WTC11 (cell line): ENCODE measurements at regions not wholly inside any gene's neighbourhood (a gene's known extent, or its start where the extent isn't known, plus 50 kb on each side); places are given as distances from the start of the nearest gene placed in this dataset.

ENCODE experiments used
- ATAC-seq: fragments of 200-7000 bp; cut with Tn5 transposase; 2 replicates; pipeline ENCODE4 v1.10.0; 2021; ENCODE audit warnings: mild to moderate bottlenecking, moderate library complexity
- CTCF ChIA-PET: fragments of 300-600 bp; sonication (Branson Sonifier 250); formaldehyde crosslinking; loops from one replicate; lab custom pipeline; 2021; ENCODE audit warnings: antibody characterized with exemption; lab: Charles Lee
- POLR2A ChIA-PET: fragments of 350-600 bp; sonication (Branson Sonifier 250); formaldehyde crosslinking; loops from one replicate; lab custom pipeline; 2021; ENCODE audit warnings: antibody characterized with exemption; lab: Charles Lee
- DNase-seq: peaks from one replicate; pipeline ENCODE4 v3.0.0; 2021; ENCODE audit warnings: low spot score
- H3K27ac Mint-ChIP-seq: 2 replicates; pipeline ENCODE4 v1.8.0; 2021; ENCODE audit warnings: mixed read lengths
- H3K27me3 Mint-ChIP-seq: 2 replicates; pipeline ENCODE4 v1.8.0; 2021; ENCODE audit warnings: low read depth, mild to moderate bottlenecking, moderate library complexity, mixed read lengths
- H3K36me3 Mint-ChIP-seq: 2 replicates; pipeline ENCODE4 v1.8.0; 2021; ENCODE audit warnings: mixed read lengths
- H3K4me1 Mint-ChIP-seq: 2 replicates; pipeline ENCODE4 v1.8.0; 2022; ENCODE audit warnings: mixed read lengths
- H3K4me3 Mint-ChIP-seq: 2 replicates; pipeline ENCODE4 v1.8.0; 2021; ENCODE audit warnings: mild to moderate bottlenecking, moderate library complexity, mixed read lengths
- H3K9me3 Mint-ChIP-seq: 2 replicates; pipeline ENCODE4 v1.8.0; 2021; ENCODE audit warnings: mixed read lengths
- CDX4 ChIP-seq: fragments of 250-450 bp; sonication (Bioruptor Pico); IDR thresholded peaks from 2 replicates; pipeline ENCODE4 v1.9.0; 2021; ENCODE audit warnings: moderate library complexity, mild to moderate bottlenecking, inconsistent platforms, borderline replicate concordance
- E2F5 ChIP-seq: sonication (generic); formaldehyde crosslinking; IDR thresholded peaks from 2 replicates; pipeline ENCODE4 v1.8.1; 2022; ENCODE audit warnings: mild to moderate bottlenecking, moderate library complexity, missing genetic modification reagents
- EMX1 ChIP-seq: fragments of 250-450 bp; sonication (Bioruptor Pico); IDR thresholded peaks from 2 replicates; pipeline ENCODE4 v1.8.0; 2021; ENCODE audit warnings: mild to moderate bottlenecking
- ESRRA ChIP-seq: sonication (generic); formaldehyde crosslinking; IDR thresholded peaks from 2 replicates; pipeline ENCODE4 v1.8.1; 2022; ENCODE audit warnings: mild to moderate bottlenecking, missing genetic modification reagents, borderline replicate concordance
- FOXP4 ChIP-seq: sonication (generic); formaldehyde crosslinking; IDR thresholded peaks from 2 replicates; pipeline ENCODE4 v1.8.0; 2022; ENCODE audit warnings: mild to moderate bottlenecking, missing genetic modification reagents
- JAZF1 ChIP-seq: fragments of 250-450 bp; sonication (Bioruptor Pico); IDR thresholded peaks from 2 replicates; pipeline ENCODE4 v1.9.0; 2021; ENCODE audit warnings: moderate library complexity, mild to moderate bottlenecking, inconsistent platforms
- MYBL2 ChIP-seq: sonication (generic); formaldehyde crosslinking; IDR thresholded peaks from 2 replicates; pipeline ENCODE4 v1.8.1; 2023; ENCODE audit warnings: mild to moderate bottlenecking, moderate library complexity, missing genetic modification reagents
- NFYB ChIP-seq: sonication (generic); formaldehyde crosslinking; conservative IDR thresholded peaks from 2 replicates; pipeline ENCODE4 v1.8.0; 2022; ENCODE audit warnings: low read depth, missing genetic modification reagents
- NR1H2 ChIP-seq: sonication (generic); formaldehyde crosslinking; IDR thresholded peaks from 2 replicates; pipeline ENCODE4 v1.9.0; 2021; ENCODE audit warnings: mild to moderate bottlenecking, moderate library complexity, missing genetic modification reagents
- NR3C1 ChIP-seq: sonication (generic); formaldehyde crosslinking; conservative IDR thresholded peaks from 2 replicates; pipeline ENCODE4 v1.8.1; 2023; ENCODE audit warnings: low read depth, mild to moderate bottlenecking, missing genetic modification reagents
- PRDM15 ChIP-seq: sonication (generic); formaldehyde crosslinking; IDR thresholded peaks from 2 replicates; pipeline ENCODE4 v1.8.0; 2022; ENCODE audit warnings: missing genetic modification reagents
- PREB ChIP-seq: sonication (generic); formaldehyde crosslinking; IDR thresholded peaks from 2 replicates; pipeline ENCODE4 v1.8.1; 2022; ENCODE audit warnings: mild to moderate bottlenecking, missing genetic modification reagents, moderate library complexity, borderline replicate concordance
- SP1 ChIP-seq: sonication (generic); formaldehyde crosslinking; conservative IDR thresholded peaks from 2 replicates; pipeline ENCODE4 v1.8.1; 2022; ENCODE audit warnings: missing genetic modification reagents
- STAT6 ChIP-seq: sonication (generic); formaldehyde crosslinking; conservative IDR thresholded peaks from 2 replicates; pipeline ENCODE4 v1.8.1; 2023; ENCODE audit warnings: mild to moderate bottlenecking, low read depth, missing genetic modification reagents, moderate library complexity
- ZNF121 ChIP-seq: sonication (generic); formaldehyde crosslinking; IDR thresholded peaks from 2 replicates; pipeline ENCODE4 v1.8.0; 2023; ENCODE audit warnings: missing genetic modification reagents
- ZNF281 ChIP-seq: sonication (generic); formaldehyde crosslinking; IDR thresholded peaks from 2 replicates; pipeline ENCODE4 v1.8.0; 2023; ENCODE audit warnings: mild to moderate bottlenecking, missing genetic modification reagents
- ZNF317 ChIP-seq: sonication (generic); formaldehyde crosslinking; IDR thresholded peaks from 2 replicates; pipeline ENCODE4 v1.8.1; 2023; ENCODE audit warnings: low read depth, mild to moderate bottlenecking, moderate library complexity, missing genetic modification reagents, borderline replicate concordance
- TF ChIP-seq, protein P1 (sequence below): fragments of 250-450 bp; sonication (Bioruptor Pico); IDR thresholded peaks from 2 replicates; pipeline ENCODE4 v1.9.0; 2021; ENCODE audit warnings: mild to moderate bottlenecking

DNA sequence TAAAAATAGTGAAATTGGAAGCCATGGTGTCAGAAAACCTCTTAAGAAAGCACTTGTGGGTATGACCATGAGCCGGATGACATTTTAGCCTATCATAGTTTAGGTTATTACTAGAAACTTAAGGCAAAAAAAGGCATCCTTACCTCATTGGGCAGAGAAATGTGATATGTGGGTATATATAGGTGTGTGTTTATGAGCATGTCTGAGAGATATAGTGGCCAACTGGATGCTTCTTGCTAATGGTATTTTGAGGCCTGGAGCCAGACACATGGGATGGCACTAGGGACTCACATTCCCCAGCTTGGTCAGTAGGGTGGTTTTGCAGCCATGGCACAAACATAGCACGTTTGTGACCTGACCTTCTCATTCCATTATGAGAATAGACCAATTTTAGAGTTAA, 295.6 kb upstream of the MEF2C start (continued):
- TF ChIP-seq STAT6 (CRISPR knock-in tag): no peak
- TF ChIP-seq NR3C1: no peak
- TF ChIP-seq ZNF121 (CRISPR knock-in tag): no peak
- TF ChIP-seq PRDM15 (CRISPR knock-in tag): no peak
- TF ChIP-seq ZNF281 (CRISPR knock-in tag): no peak
- TF ChIP-seq CDX4 (CRISPR knock-in tag): no peak
- TF ChIP-seq NFYB (CRISPR knock-in tag): no peak
- TF ChIP-seq EMX1 (CRISPR knock-in tag): no peak
- TF ChIP-seq, protein P1, sequence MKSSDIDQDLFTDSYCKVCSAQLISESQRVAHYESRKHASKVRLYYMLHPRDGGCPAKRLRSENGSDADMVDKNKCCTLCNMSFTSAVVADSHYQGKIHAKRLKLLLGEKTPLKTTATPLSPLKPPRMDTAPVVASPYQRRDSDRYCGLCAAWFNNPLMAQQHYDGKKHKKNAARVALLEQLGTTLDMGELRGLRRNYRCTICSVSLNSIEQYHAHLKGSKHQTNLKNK (CRISPR knock-in tag): no peak
- no peak for TF ChIP-seq MYBL2 (CRISPR knock-in tag)

GRCh38 chr5:89173528-89173927, 290.5 kb upstream of the MEF2C start:
- H3K4me1 Mint-ChIP-seq: peaks cover 3% of the 10 kb centered on the region
- ChIA-PET POLR2A (no interaction called here), CTCF (interaction anchor here (0.6 kb wide), 1 partner anchor 18 kb away, joined by 3 read pairs; no protein-coding TSS in a partner anchor)
- no peaks in the 10 kb centered on the region for H3K27me3 Mint-ChIP-seq
- 0 out of 2 replicates have a peak, but pooled peaks cover 3% of the 10 kb centered on the region for H3K36me3 Mint-ChIP-seq
- ATAC-seq (no peak), DNase-seq (no peak)
- H3K4me3 Mint-ChIP-seq: no peak overlapping the region
- peaks cover 8% of the 10 kb centered on the region for H3K9me3 Mint-ChIP-seq
- no peak overlapping the region for H3K27ac Mint-ChIP-seq
- TF ChIP-seq ESRRA (CRISPR knock-in tag) (no peak), ZNF317 (CRISPR knock-in tag) (no peak), PREB (CRISPR knock-in tag) (no peak), NR1H2 (CRISPR knock-in tag) (no peak), FOXP4 (no peak), SP1 (CRISPR knock-in tag) (no peak), JAZF1 (CRISPR knock-in tag) (no peak), E2F5 (CRISPR knock-in tag) (no peak)
- TF ChIP-seq, protein P1 (CRISPR knock-in tag): no peak
